Omental fat pad (tissue), 3 donors: ENCODE measurements at regions not wholly inside any gene's neighbourhood (a gene's known extent, or its start where the extent isn't known, plus 50 kb on each side); places are given as distances from the start of the nearest gene placed in this dataset.

Source experiments
- ATAC-seq: fragments of 150-250 bp; one replicate; pipeline ENCODE4 v1.9.1; 2016; ENCODE audit warnings: mild to moderate bottlenecking, moderate library complexity; ENCODE audit not compliant: low FRiP score
- DNase-seq: peaks from one replicate; pipeline ENCODE4 v3.0.0-alpha.2; 2019; ENCODE audit warnings: low spot score
- CTCF ChIP-seq, 3 donors: fragments of 450-650 bp; IDR thresholded peaks; one replicate each; pipeline ENCODE4 v1.5.1; 2016 to 2017; ENCODE audit warnings: antibody characterized with exemption in 3 of 3, mild to moderate bottlenecking in 3 of 3, moderate library complexity in 2 of 3

DNA sequence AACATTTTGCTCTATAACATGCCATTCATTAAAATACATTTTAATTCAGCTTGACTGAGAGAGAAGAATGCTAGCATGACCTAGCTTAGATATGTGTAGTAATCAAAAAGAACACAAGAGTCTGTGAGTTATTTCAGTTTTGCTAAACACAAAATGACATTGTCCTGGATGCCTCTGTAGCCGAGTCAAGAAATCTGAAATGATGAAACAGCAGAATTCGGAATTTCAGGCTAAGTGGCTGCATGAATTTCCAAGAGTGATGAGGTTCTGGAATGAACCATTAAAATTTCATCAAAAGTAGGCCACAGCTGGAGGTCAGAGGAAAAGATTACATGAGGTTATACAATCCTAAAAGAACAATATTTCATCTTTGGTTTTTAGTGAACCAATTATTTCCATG, 79.1 kb upstream of the CXADR start:
- no peak for TF ChIP-seq CTCF (IDR thresholded peaks at IDR 0.05)
- ATAC-seq (no peak), DNase-seq (no peak)

DNA sequence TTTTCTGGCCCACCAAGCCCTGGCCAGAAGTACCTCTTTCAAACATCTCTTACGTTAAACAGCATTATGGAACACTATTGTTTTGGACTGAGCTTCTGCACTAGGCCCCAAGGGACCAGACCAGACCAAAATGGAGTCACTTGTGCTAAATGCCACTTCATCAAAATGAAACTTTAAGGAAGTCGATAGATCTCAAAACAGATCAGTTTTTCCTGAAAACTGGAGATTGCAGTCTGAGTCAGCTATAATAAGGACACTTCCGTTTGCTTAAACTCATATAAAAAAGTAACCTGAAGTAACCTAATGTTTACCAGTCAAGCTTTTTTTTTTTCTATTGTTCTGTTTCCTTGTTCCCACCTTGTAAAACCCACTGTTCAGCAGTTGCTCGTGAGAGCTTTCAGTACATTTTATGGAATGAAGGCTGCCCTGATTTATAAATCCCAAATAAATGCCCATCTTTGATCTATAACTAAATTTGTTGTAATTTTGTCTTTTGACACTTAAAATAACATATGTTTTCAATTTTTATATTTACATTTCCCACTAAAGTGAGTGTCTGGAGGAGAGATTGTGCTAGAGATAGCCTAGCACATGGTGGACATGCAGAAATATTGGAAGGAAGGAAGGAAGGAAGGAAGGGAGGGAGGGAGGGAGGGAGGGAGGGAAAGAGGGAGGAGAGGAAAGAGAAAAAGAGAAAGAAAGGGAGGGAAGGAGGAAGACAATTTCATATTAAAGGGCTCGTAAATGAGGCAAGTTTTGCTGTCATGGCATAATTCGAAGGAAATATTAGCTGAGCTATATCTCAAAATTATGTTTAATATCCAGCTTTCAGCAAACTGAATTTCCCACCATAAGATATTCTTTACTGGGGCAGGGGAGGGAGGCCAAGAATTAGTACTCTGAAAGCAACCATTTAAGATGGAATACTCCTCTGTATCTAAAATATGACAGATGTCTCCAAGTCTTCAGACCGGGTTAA, 77.0 kb upstream of the CXADR start:
- TF ChIP-seq CTCF (IDR thresholded peaks at IDR 0.05): no peak
- ATAC-seq (no peak), DNase-seq (no peak)

- no peak for TF ChIP-seq CTCF (IDR thresholded peaks at IDR 0.05)
- DNase-seq (no peak), ATAC-seq (peak; percentile 64)
Measured at GRCh38 chr21:17436626-17437111, 76.2 kb upstream of the CXADR start.

GRCh38 chr21:17438635-17439034, 74.2 kb upstream of the CXADR start:
- TF ChIP-seq CTCF (IDR thresholded peaks at IDR 0.05): no peak
- no peak for DNase-seq
- ATAC-seq: no peak

- ATAC-seq: no peak
Measured at GRCh38 chr21:17440969-17441368, 71.9 kb upstream of the CXADR start.

DNA sequence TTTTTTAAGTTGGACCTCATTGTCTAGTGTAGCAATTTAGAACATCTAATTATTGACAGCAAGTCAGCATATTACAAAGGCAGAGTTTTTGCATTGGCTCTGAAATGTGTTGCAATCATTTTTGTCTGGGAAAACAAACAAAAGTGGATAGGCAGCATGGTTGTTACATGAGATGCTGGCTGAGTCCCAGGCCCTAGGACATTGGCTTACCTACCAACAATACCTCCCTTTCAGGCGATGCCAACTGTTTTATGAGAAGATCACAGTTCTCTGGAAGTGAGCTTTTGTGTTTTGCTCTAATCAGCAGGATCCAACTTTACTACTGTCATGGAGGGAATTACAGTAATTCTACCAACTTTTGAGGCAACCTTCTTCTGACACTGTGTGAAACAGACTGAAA, 71.5 kb upstream of the CXADR start:
- no peak for TF ChIP-seq CTCF (IDR thresholded peaks at IDR 0.05)
- DNase-seq: no peak
- ATAC-seq: no peak

More at GRCh38 chr21:17440969-17441368, 71.9 kb upstream of the CXADR start:
- no peak for DNase-seq
- no peak for TF ChIP-seq CTCF (IDR thresholded peaks at IDR 0.05)

DNA sequence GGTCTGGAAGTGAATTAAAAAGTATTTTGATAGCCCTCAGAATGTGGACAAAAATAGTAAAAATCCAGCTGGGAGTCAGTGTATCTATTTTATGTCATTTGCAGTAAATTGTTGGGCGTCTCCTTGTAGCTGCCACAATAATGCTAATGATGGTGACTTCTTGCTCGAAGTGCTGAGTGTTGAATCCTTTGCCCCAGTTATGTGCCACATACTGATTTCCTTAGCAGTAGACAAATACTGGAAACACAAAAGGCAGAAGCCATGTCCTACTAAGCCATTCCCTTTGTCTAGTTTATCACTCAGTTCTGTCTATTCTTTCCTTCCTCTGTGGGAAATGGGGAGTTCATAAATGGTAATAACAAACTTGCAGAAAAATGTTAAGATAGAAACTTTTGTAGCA, 70.7 kb upstream of the CXADR start:
- DNase-seq (no peak), ATAC-seq (no peak)
- no peak for TF ChIP-seq CTCF (IDR thresholded peaks at IDR 0.05)
